ENCODE measurements at regions not wholly inside any gene's neighbourhood (a gene's known extent, or its start where the extent isn't known, plus 50 kb on each side); places are given as distances from the start of the nearest gene placed in this dataset.

GRCh38 chr4:111788099-111788498 is 357.2 kb upstream of the FAM241A start:
- TF ChIP-seq SMC3 (IDR thresholded peaks at IDR 0.05; ENCODE audit: borderline replicate concordance, low read length) = no peak
- no peak for TF ChIP-seq CTCF (IDR thresholded peaks at IDR 0.05 in 2 of 3, conservative IDR thresholded peaks at IDR 0.05 in 1 of 3; ENCODE audit: control insufficient read depth in 2 of 3, extremely low read depth in 1 of 3, insufficient read depth in 1 of 3, low read depth in 3 of 3, low read length in 3 of 3)
- no peak for TF ChIP-seq POLR2AphosphoS5 (IDR thresholded peaks at IDR 0.05; ENCODE audit: low read length)
- TF ChIP-seq, protein P1, sequence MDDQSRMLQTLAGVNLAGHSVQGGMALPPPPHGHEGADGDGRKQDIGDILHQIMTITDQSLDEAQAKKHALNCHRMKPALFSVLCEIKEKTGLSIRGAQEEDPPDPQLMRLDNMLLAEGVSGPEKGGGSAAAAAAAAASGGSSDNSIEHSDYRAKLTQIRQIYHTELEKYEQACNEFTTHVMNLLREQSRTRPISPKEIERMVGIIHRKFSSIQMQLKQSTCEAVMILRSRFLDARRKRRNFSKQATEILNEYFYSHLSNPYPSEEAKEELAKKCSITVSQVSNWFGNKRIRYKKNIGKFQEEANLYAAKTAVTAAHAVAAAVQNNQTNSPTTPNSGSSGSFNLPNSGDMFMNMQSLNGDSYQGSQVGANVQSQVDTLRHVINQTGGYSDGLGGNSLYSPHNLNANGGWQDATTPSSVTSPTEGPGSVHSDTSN (IDR thresholded peaks at IDR 0.05; ENCODE audit: insufficient replicate concordance, low read depth, low read length) = no peak
- TF ChIP-seq TBL1XR1 (IDR thresholded peaks at IDR 0.05; ENCODE audit: low read depth, low read length) = no peak
- TF ChIP-seq CBX3 (IDR thresholded peaks at IDR 0.05; ENCODE audit: borderline replicate concordance, low read depth) = no peak
